IgD-negative memory B cell (primary cell): ENCODE measurements at regions not wholly inside any gene's neighbourhood (a gene's known extent, or its start where the extent isn't known, plus 50 kb on each side); places are given as distances from the start of the nearest gene placed in this dataset.

Source experiments
- H3K27ac Mint-ChIP-seq, 3 donors: one replicate each; pipeline ENCODE4 v1.8.0; 2020 to 2022; ENCODE audit warnings: mild to moderate bottlenecking in 3 of 3, mixed read lengths in 3 of 3, moderate library complexity in 1 of 3
- H3K27me3 Mint-ChIP-seq: one replicate; pipeline ENCODE4 v1.8.0; 2021; ENCODE audit warnings: mixed read lengths
- H3K36me3 Mint-ChIP-seq: one replicate; pipeline ENCODE4 v1.8.0; 2020; ENCODE audit warnings: mild to moderate bottlenecking, mixed read lengths
- H3K4me1 Mint-ChIP-seq, 3 donors: one replicate each; pipeline ENCODE4 v1.8.0; 2020 to 2022; ENCODE audit warnings: mixed read lengths in 3 of 3, mild to moderate bottlenecking in 1 of 3
- H3K4me3 Mint-ChIP-seq, 4 donors: one replicate each; pipeline ENCODE4 v1.8.0; 2020 to 2022; ENCODE audit warnings: mild to moderate bottlenecking in 4 of 4, mixed read lengths in 4 of 4, moderate library complexity in 3 of 4
- H3K9me3 Mint-ChIP-seq, 3 donors: one replicate each; pipeline ENCODE4 v1.8.0; 2020 to 2021; ENCODE audit warnings: mixed read lengths in 3 of 3, mild to moderate bottlenecking in 1 of 3

DNA sequence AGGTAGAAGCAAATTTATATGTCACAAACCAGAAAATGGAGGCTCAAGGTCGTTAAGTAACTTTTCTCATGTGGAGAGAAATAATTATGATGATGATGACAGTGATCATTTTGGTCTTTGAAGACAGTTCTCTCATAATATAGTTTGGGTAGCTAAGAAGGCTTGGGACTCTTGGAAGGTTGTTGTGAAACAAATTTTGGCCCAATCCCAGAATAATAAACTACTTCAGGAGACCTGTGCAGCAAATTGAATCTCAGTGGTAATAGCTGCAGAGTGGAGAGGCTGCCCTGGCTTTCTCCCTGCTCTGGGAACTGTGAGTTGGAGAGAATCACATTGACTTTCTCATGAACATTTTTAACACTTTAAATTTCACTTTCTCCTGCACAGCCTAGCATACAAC is 217.2 kb upstream of the BOD1L1 start:
- peaks cover 2% of the 10 kb centered on the region for H3K27me3 Mint-ChIP-seq
- peaks cover 1% of the 10 kb centered on the region for H3K36me3 Mint-ChIP-seq
- no peak overlapping the region for H3K4me3 Mint-ChIP-seq
- H3K9me3 Mint-ChIP-seq, result peaks cover 1 to 9% (median 5%) of the 10 kb centered on the region in 3 donors
- peaks cover 0 to 1% (median 1%) of the 10 kb centered on the region in 3 donors for H3K4me1 Mint-ChIP-seq
- H3K27ac Mint-ChIP-seq, result no peak overlapping the region

DNA sequence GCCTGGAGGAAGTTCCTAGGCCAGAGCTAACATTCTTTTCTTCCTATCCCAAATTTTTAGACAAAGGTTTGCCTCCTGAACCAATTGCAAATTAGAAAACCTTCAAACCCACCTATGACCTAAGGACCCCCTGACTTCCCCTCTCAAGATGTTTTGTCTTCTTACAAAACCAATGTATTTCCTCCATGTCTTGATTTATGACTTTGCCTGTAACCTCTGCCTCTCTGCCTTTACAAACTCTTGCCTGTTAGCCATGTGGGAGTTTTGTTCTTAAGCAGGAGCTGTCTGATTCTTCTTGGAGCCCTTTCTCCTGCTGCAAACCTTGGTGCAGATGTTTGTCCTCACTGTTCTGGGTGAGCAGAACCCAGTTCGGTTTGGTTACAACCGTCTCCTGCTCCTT is 222.3 kb upstream of the BOD1L1 start:
- Mint-ChIP-seq H3K27ac (no peak overlapping the region), H3K36me3 (peaks cover 1% of the 10 kb centered on the region), H3K27me3 (peaks cover 2% of the 10 kb centered on the region), H3K4me3 (no peak overlapping the region), H3K4me1 (peaks cover 0 to 3% (median 1%) of the 10 kb centered on the region in 3 donors), H3K9me3 (peaks cover 1 to 9% (median 7%) of the 10 kb centered on the region in 3 donors)

DNA sequence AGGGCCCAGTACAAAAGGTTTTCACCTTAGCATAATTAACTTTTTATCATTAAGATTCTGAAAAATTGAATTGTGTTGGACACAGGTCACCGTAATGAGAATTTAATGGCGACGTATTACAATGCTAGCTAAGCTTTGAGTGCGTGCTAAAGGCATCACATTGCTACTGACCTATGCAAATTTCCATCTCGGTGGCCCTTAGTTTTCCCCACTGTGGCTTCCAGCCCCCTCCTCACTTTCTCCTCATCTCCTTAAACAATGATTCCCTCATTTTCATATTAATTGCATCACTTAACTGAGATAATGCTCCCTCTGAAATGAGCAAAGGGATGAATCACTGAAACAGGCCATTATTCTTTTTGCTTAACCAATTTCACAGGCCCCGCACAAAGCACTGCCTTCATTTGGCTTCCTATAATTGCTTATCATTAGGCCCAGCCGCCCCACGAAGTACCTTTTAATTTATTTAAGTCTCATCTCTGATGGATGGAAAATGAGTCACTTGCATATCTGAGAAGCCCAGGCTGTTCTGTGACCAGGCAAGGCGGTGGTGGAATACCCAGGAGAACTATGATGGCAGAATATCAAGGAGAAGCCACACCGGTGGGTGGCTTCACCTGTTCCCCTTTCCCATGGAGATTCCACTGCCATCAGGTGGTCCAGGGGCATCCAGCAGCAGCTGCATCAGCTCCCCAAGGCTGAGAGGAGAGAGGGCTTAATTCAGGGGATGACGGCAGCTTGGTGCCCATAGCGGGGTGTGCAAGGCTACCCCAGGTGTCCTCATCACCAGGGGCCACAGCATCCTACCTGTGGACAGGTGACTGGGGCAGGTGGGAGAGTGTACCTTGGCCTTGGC is 223.8 kb upstream of the BOD1L1 start:
- Mint-ChIP-seq H3K27me3 (peaks cover 2% of the 10 kb centered on the region), H3K36me3 (peaks cover 1% of the 10 kb centered on the region), H3K4me3 (no peak overlapping the region)

DNA sequence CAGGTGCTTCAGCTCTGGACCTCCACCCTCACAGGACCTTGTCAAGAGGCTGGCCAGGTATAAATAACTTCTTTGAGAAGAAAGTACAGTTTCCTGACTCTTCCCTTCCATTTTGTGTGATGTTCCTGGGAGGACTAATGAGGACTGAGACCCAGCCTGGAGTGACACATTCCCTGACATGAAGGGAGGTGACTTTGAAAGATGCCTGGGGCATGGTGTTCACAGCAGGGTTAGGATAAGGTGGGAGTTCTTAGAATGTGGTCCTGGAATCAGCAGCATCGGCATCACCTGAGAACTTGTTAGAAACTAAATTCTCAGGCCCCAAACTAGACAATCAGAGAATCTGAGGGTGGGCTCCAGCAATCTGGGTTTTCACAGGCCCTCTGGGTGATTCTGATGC is 224.9 kb upstream of the BOD1L1 start:
- Mint-ChIP-seq H3K36me3 (no peaks in the 10 kb centered on the region), H3K27ac (peak overlapping the region in 1 of 3 donors; percentile 8), H3K27me3 (peaks cover 2% of the 10 kb centered on the region), H3K4me1 (peaks cover 0 to 3% (median 1%) of the 10 kb centered on the region in 3 donors), H3K4me3 (no peak overlapping the region), H3K9me3 (peaks cover 3 to 9% (median 5%) of the 10 kb centered on the region in 3 donors)

More for the DNA sequence above, 223.8 kb upstream of the BOD1L1 start:
- no peak overlapping the region for H3K27ac Mint-ChIP-seq
- peaks cover 0 to 3% (median 1%) of the 10 kb centered on the region in 3 donors for H3K4me1 Mint-ChIP-seq
- peaks cover 3 to 9% (median 7%) of the 10 kb centered on the region in 3 donors for H3K9me3 Mint-ChIP-seq

DNA sequence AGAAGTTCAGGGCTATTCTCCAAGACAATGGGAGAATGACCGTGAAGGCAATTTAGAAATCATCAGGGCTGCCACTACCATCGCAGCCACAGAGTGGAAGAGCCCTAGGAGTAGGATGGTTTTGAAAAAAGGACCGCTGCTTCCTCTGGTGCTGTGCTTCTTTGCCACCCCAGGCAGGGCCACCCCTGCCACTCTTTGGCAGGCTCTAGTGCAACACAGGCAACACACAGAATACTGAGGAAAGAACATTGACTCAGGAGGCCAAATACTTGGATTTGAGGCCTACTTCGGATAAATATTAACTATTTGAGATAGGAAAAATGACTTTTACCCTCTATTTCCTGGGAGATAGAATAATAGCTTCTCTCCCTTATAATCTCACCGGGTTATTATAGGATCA is 228.9 kb upstream of the BOD1L1 start:
- H3K36me3 Mint-ChIP-seq, result no peaks in the 10 kb centered on the region
- no peaks in the 10 kb centered on the region for H3K4me1 Mint-ChIP-seq
- H3K4me3 Mint-ChIP-seq, result no peak overlapping the region
- peaks cover 0 to 2% (median 2%) of the 10 kb centered on the region in 3 donors for H3K9me3 Mint-ChIP-seq
- H3K27ac Mint-ChIP-seq, result peak overlapping the region in 1 of 3 donors; percentile 18
- H3K27me3 Mint-ChIP-seq, result no peaks in the 10 kb centered on the region

DNA sequence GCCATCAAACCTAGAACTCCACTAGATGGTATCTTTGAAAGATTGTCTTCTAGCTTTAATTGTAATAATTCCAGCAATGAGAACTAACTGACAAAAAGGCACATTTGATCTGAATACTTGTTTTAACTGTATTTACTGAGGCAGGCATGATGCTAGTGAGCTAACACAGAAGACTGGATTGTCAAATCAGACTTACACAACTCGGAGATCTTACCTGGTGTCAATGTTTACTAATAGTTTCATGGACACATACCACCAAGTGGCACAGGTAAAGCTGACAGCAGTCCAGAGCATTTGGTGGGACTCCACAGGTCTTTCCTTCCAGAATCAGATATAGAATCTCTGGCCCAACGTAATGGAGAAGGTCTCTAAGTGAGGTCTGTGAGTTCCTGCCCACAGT is 229.9 kb upstream of the BOD1L1 start:
- Mint-ChIP-seq H3K27me3 (no peaks in the 10 kb centered on the region), H3K27ac (no peak overlapping the region), H3K4me1 (no peaks in the 10 kb centered on the region), H3K9me3 (peaks cover 0 to 5% (median 2%) of the 10 kb centered on the region in 3 donors), H3K36me3 (no peaks in the 10 kb centered on the region), H3K4me3 (no peak overlapping the region)

DNA sequence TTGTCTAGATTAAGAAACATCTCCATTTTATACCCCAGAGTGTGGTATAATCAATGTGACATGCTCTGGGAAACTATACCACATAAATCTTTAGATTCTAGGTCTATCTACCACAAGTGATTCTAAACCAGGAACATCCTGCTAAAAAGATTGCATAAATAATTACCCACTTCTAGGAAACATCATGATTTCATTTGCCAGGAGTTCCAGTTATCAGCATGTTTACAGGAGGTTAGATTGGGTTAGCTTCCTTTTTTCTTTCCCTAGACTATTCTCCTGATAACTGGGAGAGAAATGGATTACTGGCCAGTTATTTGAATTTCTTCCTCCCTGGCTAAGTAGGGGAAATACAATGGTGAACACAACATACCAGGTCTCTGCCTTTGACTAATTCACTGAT is 230.3 kb upstream of the BOD1L1 start:
- Mint-ChIP-seq H3K27me3 (no peaks in the 10 kb centered on the region), H3K27ac (no peak overlapping the region), H3K9me3 (peaks cover 2 to 8% (median 4%) of the 10 kb centered on the region in 3 donors), H3K4me1 (no peaks in the 10 kb centered on the region), H3K4me3 (no peak overlapping the region), H3K36me3 (no peaks in the 10 kb centered on the region)

DNA sequence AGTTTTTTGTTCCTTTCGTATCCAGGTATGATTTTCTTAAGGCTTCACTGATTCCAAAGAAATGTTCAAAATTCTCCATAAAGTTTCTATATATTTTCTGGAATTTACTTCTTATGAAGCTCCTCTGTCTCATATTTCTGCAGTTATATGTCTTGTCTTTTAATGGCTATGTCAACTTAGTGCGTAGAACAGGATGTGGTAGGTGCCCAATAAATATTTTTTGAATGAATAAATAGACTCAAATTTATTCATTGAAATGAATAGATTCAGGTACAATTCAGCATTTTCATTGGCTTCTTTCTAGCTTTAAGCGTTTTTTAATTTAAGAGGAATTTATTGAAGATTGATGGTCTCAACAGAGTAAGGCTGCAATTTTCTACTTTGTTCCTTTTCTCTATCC is 231.9 kb upstream of the BOD1L1 start:
- Mint-ChIP-seq H3K4me3 (no peak overlapping the region), H3K27me3 (no peaks in the 10 kb centered on the region), H3K9me3 (peaks cover 0 to 10% (median 10%) of the 10 kb centered on the region in 3 donors), H3K27ac (no peak overlapping the region), H3K36me3 (no peaks in the 10 kb centered on the region), H3K4me1 (no peaks in the 10 kb centered on the region)

DNA sequence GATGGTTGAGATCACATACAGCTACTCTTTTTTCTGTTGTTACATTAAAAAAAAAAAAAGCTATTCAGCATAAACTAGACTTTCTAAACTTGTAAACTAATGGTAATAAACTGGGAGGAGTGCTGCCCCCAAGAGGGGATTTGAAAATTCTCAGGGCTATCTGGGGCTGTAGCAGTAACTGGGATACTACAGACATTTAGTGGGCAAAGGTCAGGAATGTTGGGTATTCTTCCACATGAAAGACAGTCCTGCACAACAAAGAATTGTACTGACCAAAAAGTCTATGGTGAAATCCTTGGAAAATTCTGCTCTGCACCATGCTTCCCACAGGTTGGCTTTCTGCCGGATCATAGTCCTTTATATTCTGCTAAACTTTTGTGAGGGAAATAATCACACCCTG is 232.6 kb upstream of the BOD1L1 start:
- H3K4me3 Mint-ChIP-seq, result no peak overlapping the region
- no peak overlapping the region for H3K27ac Mint-ChIP-seq
- H3K9me3 Mint-ChIP-seq, result peaks cover 0 to 10% (median 9%) of the 10 kb centered on the region in 3 donors
- no peaks in the 10 kb centered on the region for H3K36me3 Mint-ChIP-seq
- no peaks in the 10 kb centered on the region for H3K27me3 Mint-ChIP-seq
- H3K4me1 Mint-ChIP-seq, result no peaks in the 10 kb centered on the region

DNA sequence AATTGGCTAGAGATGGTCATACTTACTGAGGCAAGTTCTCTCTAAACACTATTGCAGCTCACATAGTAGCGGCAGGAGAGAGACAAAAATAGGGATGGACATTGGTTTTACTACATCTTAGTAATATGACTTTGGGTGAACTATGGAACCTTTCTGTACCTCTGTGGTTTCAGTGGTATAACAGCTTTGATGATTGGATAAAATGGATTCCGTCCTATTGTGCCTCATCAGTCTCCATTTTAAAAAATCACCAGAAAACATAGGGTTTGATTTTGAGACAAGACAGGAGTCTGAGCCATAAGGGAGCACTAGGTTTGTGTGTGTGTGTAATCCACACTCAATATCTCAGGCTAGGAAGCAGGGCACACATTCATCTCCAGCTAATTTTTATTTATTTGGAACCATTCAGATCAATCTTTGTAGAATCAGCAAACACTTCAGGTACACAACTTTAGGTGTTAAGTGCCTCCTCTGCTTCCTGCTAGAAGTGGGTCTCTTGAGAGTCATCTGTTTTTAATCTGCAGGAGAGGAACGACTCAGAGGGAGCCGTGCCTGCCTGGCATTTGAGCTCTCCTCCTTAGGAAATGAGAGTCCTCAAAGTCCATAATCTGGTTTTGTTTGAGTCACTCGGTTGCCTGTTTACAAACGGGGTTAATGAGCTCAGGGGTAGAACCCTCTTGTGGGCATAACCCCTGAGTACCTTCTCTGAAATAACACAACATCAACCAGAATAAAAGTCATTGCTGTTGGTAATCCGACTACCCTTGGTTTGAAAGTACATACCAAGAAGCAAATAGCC is 238.5 kb upstream of the BOD1L1 start:
- no peaks in the 10 kb centered on the region for H3K4me1 Mint-ChIP-seq
- peaks cover 1 to 10% (median 9%) of the 10 kb centered on the region in 3 donors for H3K9me3 Mint-ChIP-seq
- H3K27ac Mint-ChIP-seq, result no peak overlapping the region
- H3K27me3 Mint-ChIP-seq, result no peaks in the 10 kb centered on the region
- peaks cover 3% of the 10 kb centered on the region for H3K36me3 Mint-ChIP-seq
- no peak overlapping the region for H3K4me3 Mint-ChIP-seq

DNA sequence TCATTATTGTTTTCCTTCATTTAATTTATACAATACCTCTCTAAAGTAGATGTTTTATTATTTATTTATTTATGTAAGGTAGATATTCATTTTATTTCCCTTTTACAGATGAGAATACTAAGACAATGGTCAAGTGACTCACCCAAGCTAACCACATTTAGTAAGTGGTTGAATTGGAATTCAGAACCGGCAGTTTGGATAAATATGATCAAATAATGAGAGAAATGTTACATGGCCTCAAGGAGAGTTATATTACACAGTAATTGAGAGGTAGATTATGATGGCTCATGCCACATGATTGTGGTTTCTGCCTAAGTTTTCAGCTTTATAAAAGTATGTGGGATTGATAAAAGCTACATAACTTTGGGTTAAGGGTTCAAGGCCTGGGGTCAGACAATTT is 239.4 kb upstream of the BOD1L1 start:
- Mint-ChIP-seq H3K27ac (no peak overlapping the region), H3K27me3 (no peaks in the 10 kb centered on the region), H3K4me3 (no peak overlapping the region), H3K9me3 (peaks cover 2 to 10% (median 7%) of the 10 kb centered on the region in 3 donors), H3K36me3 (peaks cover 3% of the 10 kb centered on the region), H3K4me1 (no peaks in the 10 kb centered on the region)

DNA sequence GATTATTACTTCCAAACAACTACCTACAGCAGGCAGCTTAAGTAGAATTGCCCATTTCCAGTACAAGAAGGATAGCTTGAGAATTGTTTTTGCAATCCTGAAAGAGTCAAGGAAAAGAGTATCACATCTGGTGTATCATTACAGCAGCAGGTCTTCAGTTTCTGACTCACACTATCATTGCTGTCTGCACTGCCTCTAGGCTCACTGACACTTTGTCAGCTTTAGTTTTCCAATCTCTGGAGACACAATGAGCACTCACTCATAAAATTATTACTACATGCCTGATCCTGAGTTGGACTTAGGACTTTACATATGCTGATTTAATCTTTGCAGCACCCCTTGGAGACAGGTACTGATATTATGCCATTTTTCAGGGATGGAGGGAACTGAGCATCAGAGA is 244.6 kb upstream of the BOD1L1 start:
- Mint-ChIP-seq H3K4me3 (no peak overlapping the region), H3K36me3 (peaks cover 3% of the 10 kb centered on the region)

DNA sequence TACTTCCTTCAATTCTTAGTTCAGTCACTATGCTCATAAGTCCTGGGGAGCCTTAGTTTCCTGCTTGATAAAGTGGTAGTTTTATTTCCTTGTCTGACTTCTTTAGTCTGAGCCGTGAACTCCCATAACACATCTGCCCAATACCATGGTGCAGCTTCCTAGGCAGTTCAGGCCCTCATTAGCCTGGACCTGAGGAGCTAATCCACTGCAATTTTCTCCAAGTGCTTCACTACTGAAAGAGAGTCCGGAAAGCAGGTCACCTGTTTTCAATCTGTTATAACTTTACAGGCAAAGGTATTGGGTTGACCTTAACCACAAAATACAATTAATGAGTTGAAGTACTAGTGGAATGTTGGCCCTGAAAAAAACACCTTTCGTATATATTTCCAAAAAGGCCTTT is 245.4 kb upstream of the BOD1L1 start:
- Mint-ChIP-seq H3K36me3 (peaks cover 3% of the 10 kb centered on the region), H3K9me3 (peaks cover 0 to 3% (median 0%) of the 10 kb centered on the region in 3 donors), H3K27me3 (peaks cover 1% of the 10 kb centered on the region), H3K4me1 (no peaks in the 10 kb centered on the region), H3K4me3 (no peak overlapping the region), H3K27ac (no peak overlapping the region)

More for the DNA sequence above, 244.6 kb upstream of the BOD1L1 start:
- Mint-ChIP-seq H3K27ac (no peak overlapping the region), H3K9me3 (peaks cover 0 to 3% (median 0%) of the 10 kb centered on the region in 3 donors), H3K27me3 (peaks cover 1% of the 10 kb centered on the region), H3K4me1 (no peaks in the 10 kb centered on the region)

DNA sequence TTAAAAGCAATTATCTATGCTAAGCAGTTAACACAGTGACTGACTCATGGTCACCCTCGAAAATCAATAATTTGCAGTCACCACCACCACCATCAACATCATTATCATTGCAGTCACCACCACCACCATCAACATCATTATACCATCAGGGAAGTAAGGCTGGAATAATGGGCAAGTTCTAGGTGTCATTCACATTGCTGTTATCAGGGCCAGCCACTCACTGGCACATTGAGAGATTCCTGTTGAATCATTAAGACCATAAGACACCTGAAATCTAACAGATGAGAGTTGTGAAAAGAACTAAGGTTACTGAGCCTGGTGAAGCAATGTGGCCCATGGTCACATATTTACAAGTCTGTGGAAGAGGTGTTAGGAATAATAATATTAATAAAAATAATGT is 247.7 kb upstream of the BOD1L1 start:
- H3K27ac Mint-ChIP-seq, result no peak overlapping the region
- peaks cover 0 to 3% (median 2%) of the 10 kb centered on the region in 3 donors for H3K9me3 Mint-ChIP-seq
- H3K36me3 Mint-ChIP-seq, result no peaks in the 10 kb centered on the region
- peaks cover 3% of the 10 kb centered on the region for H3K27me3 Mint-ChIP-seq
- no peak overlapping the region for H3K4me3 Mint-ChIP-seq
- H3K4me1 Mint-ChIP-seq, result no peaks in the 10 kb centered on the region

DNA sequence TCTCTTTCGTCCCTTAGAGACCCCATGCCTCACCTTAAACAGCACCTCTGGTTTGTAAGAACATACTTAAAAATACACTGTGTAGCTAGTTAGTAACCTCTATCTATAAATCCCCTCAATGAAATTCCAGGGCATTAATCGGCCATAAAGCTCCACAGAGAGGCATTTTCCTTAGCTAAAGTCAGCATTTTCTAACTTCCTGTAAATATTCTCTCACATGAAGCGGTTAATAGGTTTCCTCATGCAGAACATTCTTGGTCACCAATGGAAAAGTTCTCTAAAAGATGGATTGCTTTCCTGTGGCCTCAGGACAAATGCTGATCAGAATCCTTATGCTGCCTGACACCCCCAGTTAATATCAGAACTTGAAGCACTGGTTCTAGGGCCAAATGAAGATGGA is 248.6 kb upstream of the BOD1L1 start:
- no peak overlapping the region for H3K27ac Mint-ChIP-seq
- peaks cover 0 to 2% (median 1%) of the 10 kb centered on the region in 3 donors for H3K9me3 Mint-ChIP-seq
- H3K36me3 Mint-ChIP-seq, result no peaks in the 10 kb centered on the region
- H3K4me1 Mint-ChIP-seq, result no peaks in the 10 kb centered on the region
- H3K4me3 Mint-ChIP-seq, result no peak overlapping the region
- peaks cover 3% of the 10 kb centered on the region for H3K27me3 Mint-ChIP-seq
